ENCODE measurements at regions not wholly inside any gene's neighbourhood (a gene's known extent, or its start where the extent isn't known, plus 50 kb on each side); places are given as distances from the start of the nearest gene placed in this dataset.

GRCh38 chr2:103028181-103028580 lies 266.4 kb downstream of the TMEM182 start:
- no peak for DNase-seq (ENCODE audit: low spot score)

Measured in RKO (cell line).